Esophagus squamous epithelium (tissue), 4 donors: ENCODE measurements at regions not wholly inside any gene's neighbourhood (a gene's known extent, or its start where the extent isn't known, plus 50 kb on each side); places are given as distances from the start of the nearest gene placed in this dataset.

Experiments used
- CTCF ChIP-seq, 6 experiments: fragments of 450-650 bp in 4 of 6; fragments of 200-600 bp in 2 of 6; sonication (generic) in 2 of 6; IDR thresholded peaks; one replicate each; pipeline ENCODE4 v1.5.1; 2016 to 2019; ENCODE audit warnings: antibody characterized with exemption in 6 of 6, mild to moderate bottlenecking in 4 of 6, moderate library complexity in 4 of 6
- POLR2A ChIP-seq, 4 donors: fragments of 450-650 bp; IDR thresholded peaks; one replicate each; pipeline ENCODE4 v1.6.1; 2017; ENCODE audit warnings: antibody characterized with exemption in 4 of 4, mild to moderate bottlenecking in 4 of 4, moderate library complexity in 3 of 4

GRCh38 chr5:96236051-96236450 lies 197.0 kb downstream of the PCSK1 start:
- no peak for TF ChIP-seq CTCF (IDR thresholded peaks at IDR 0.05)
- no peak for TF ChIP-seq POLR2A (IDR thresholded peaks at IDR 0.05)
